H1 (cell line): ENCODE measurements at regions not wholly inside any gene's neighbourhood (a gene's known extent, or its start where the extent isn't known, plus 50 kb on each side); places are given as distances from the start of the nearest gene placed in this dataset.

Source experiments
- CEBPB ChIP-seq: IDR thresholded peaks from 2 replicates; pipeline ENCODE4 v1.6.1; 2012; ENCODE audit warnings: low read depth, low read length
- KDM5A ChIP-seq: fragments of 200-600 bp; IDR thresholded peaks from 2 replicates; pipeline ENCODE4 v1.7.1; 2012; ENCODE audit warnings: mild to moderate bottlenecking, low read length, inconsistent platforms, mixed read lengths
- TF ChIP-seq, protein P1 (sequence below): fragments of 300-600 bp; sonication (generic); IDR thresholded peaks from 2 replicates; pipeline ENCODE4 v1.7.1; 2012; ENCODE audit warnings: low read length, moderate library complexity, mild to moderate bottlenecking, inconsistent platforms; ENCODE audit not compliant: insufficient replicate concordance
- TF ChIP-seq, protein P2 (sequence below): IDR thresholded peaks from 2 replicates; pipeline ENCODE4 v1.6.1; 2011; ENCODE audit warnings: low read length, improper control_type of control experiment

- TF ChIP-seq, protein P1, sequence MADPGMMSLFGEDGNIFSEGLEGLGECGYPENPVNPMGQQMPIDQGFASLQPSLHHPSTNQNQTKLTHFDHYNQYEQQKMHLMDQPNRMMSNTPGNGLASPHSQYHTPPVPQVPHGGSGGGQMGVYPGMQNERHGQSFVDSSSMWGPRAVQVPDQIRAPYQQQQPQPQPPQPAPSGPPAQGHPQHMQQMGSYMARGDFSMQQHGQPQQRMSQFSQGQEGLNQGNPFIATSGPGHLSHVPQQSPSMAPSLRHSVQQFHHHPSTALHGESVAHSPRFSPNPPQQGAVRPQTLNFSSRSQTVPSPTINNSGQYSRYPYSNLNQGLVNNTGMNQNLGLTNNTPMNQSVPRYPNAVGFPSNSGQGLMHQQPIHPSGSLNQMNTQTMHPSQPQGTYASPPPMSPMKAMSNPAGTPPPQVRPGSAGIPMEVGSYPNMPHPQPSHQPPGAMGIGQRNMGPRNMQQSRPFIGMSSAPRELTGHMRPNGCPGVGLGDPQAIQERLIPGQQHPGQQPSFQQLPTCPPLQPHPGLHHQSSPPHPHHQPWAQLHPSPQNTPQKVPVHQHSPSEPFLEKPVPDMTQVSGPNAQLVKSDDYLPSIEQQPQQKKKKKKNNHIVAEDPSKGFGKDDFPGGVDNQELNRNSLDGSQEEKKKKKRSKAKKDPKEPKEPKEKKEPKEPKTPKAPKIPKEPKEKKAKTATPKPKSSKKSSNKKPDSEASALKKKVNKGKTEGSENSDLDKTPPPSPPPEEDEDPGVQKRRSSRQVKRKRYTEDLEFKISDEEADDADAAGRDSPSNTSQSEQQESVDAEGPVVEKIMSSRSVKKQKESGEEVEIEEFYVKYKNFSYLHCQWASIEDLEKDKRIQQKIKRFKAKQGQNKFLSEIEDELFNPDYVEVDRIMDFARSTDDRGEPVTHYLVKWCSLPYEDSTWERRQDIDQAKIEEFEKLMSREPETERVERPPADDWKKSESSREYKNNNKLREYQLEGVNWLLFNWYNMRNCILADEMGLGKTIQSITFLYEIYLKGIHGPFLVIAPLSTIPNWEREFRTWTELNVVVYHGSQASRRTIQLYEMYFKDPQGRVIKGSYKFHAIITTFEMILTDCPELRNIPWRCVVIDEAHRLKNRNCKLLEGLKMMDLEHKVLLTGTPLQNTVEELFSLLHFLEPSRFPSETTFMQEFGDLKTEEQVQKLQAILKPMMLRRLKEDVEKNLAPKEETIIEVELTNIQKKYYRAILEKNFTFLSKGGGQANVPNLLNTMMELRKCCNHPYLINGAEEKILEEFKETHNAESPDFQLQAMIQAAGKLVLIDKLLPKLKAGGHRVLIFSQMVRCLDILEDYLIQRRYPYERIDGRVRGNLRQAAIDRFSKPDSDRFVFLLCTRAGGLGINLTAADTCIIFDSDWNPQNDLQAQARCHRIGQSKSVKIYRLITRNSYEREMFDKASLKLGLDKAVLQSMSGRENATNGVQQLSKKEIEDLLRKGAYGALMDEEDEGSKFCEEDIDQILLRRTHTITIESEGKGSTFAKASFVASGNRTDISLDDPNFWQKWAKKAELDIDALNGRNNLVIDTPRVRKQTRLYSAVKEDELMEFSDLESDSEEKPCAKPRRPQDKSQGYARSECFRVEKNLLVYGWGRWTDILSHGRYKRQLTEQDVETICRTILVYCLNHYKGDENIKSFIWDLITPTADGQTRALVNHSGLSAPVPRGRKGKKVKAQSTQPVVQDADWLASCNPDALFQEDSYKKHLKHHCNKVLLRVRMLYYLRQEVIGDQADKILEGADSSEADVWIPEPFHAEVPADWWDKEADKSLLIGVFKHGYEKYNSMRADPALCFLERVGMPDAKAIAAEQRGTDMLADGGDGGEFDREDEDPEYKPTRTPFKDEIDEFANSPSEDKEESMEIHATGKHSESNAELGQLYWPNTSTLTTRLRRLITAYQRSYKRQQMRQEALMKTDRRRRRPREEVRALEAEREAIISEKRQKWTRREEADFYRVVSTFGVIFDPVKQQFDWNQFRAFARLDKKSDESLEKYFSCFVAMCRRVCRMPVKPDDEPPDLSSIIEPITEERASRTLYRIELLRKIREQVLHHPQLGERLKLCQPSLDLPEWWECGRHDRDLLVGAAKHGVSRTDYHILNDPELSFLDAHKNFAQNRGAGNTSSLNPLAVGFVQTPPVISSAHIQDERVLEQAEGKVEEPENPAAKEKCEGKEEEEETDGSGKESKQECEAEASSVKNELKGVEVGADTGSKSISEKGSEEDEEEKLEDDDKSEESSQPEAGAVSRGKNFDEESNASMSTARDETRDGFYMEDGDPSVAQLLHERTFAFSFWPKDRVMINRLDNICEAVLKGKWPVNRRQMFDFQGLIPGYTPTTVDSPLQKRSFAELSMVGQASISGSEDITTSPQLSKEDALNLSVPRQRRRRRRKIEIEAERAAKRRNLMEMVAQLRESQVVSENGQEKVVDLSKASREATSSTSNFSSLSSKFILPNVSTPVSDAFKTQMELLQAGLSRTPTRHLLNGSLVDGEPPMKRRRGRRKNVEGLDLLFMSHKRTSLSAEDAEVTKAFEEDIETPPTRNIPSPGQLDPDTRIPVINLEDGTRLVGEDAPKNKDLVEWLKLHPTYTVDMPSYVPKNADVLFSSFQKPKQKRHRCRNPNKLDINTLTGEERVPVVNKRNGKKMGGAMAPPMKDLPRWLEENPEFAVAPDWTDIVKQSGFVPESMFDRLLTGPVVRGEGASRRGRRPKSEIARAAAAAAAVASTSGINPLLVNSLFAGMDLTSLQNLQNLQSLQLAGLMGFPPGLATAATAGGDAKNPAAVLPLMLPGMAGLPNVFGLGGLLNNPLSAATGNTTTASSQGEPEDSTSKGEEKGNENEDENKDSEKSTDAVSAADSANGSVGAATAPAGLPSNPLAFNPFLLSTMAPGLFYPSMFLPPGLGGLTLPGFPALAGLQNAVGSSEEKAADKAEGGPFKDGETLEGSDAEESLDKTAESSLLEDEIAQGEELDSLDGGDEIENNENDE: no peak
- TF ChIP-seq KDM5A (no peak), CEBPB (no peak)
- TF ChIP-seq, protein P2, sequence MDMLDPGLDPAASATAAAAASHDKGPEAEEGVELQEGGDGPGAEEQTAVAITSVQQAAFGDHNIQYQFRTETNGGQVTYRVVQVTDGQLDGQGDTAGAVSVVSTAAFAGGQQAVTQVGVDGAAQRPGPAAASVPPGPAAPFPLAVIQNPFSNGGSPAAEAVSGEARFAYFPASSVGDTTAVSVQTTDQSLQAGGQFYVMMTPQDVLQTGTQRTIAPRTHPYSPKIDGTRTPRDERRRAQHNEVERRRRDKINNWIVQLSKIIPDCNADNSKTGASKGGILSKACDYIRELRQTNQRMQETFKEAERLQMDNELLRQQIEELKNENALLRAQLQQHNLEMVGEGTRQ: no peak
- TF ChIP-seq, all 59 proteins: peak for 0
Measured at GRCh38 chr1:238672262-238672661, 714.1 kb upstream of the CHRM3 start (continued).
